ENCODE measurements at regions not wholly inside any gene's neighbourhood (a gene's known extent, or its start where the extent isn't known, plus 50 kb on each side); places are given as distances from the start of the nearest gene placed in this dataset.

GRCh38 chr11:32028201-32028600, 62.7 kb upstream of the RCN1 start:
- H3K27me3 ChIP-seq (ENCODE audit: insufficient read depth, low read length): no peaks in the 10 kb centered on the region
- H3K79me2 ChIP-seq (ENCODE audit: insufficient read depth, low read length): no peaks in the 10 kb centered on the region
- no peaks in the 10 kb centered on the region for H3K9me3 ChIP-seq (ENCODE audit: low read length)
- no peaks in the 10 kb centered on the region for H3F3A ChIP-seq (ENCODE audit: insufficient read depth, low read length)
- no peak overlapping the region for H2AFZ ChIP-seq (ENCODE audit: low read length)
- H3K4me3 ChIP-seq (ENCODE audit: low read depth, low read length, poor library complexity, severe bottlenecking): no peak overlapping the region
- H4K20me1 ChIP-seq (ENCODE audit: insufficient read depth, low read length): no peaks in the 10 kb centered on the region
- H3K4me1 ChIP-seq (ENCODE audit: insufficient read depth, low read length, severe bottlenecking): no peaks in the 10 kb centered on the region
- no peaks in the 10 kb centered on the region for H3K36me3 ChIP-seq (ENCODE audit: insufficient read depth, low read length)
- TF ChIP-seq EZH2 (IDR thresholded peaks at IDR 0.05; ENCODE audit: borderline replicate concordance, low read length) (no peak), CTCF (IDR thresholded peaks at IDR 0.05; ENCODE audit: low read length) (no peak)
- no peak overlapping the region for H3K4me2 ChIP-seq (ENCODE audit: low read length)
- no peaks in the 10 kb centered on the region for H3K9me2 ChIP-seq (ENCODE audit: low read depth, low read length)
- no peak overlapping the region for H3K27ac ChIP-seq (ENCODE audit: low read depth, low read length, poor library complexity, severe bottlenecking)
- H3K9ac ChIP-seq (ENCODE audit: low read length): no peak overlapping the region

DNA sequence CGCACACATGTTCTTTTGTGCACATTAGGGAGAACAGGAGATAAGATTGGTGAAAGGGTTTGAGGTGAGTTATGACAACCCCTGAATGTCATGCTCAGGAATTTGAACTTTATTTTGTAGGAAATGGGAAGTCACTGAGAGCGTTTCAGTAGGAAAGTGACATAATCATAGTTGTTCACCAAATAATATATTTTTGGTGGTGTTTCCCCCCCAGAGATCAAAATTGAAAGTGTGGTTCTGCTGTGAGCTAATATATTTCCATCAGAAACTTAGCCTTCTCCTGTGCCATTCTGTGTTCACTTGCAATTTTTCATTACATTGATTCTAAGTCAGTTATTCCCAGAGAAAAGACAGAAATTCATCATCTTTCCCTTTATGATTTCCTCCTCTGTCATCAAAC, 64.1 kb upstream of the RCN1 start:
- H3K36me3 ChIP-seq (ENCODE audit: insufficient read depth, low read length): no peaks in the 10 kb centered on the region

DNA sequence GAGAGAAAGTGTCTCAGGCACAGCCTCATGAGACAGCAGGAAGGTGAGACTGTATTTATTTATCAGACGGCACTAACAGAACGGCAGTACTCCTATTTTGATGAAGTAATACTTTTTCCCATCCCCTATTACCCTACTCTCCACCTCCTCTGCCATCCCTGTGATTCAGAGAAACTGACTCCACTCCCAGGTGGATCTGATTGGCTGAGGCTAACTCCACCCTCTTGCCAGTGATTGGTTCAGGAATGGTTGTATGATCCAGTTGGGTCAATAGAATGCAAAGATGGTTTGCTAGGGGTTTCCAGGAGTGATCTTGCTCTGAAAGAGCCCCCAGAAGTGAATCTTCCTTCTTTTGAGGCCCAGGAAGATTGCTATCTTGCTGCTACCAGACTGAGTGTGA, 65.9 kb upstream of the RCN1 start:
- TF ChIP-seq EZH2 (IDR thresholded peaks at IDR 0.05; ENCODE audit: borderline replicate concordance, low read length) (no peak), CTCF (IDR thresholded peaks at IDR 0.05; ENCODE audit: low read length) (no peak)
- no peaks in the 10 kb centered on the region for H3K9me3 ChIP-seq (ENCODE audit: low read length)

More for the DNA sequence above, 64.1 kb upstream of the RCN1 start:
- no peak overlapping the region for H3K9ac ChIP-seq (ENCODE audit: low read length)
- no peaks in the 10 kb centered on the region for H3K27me3 ChIP-seq (ENCODE audit: insufficient read depth, low read length)
- H3K27ac ChIP-seq (ENCODE audit: low read depth, low read length, poor library complexity, severe bottlenecking): no peak overlapping the region
- H3K4me2 ChIP-seq (ENCODE audit: low read length): no peak overlapping the region
- TF ChIP-seq EZH2 (IDR thresholded peaks at IDR 0.05; ENCODE audit: borderline replicate concordance, low read length) (no peak), CTCF (IDR thresholded peaks at IDR 0.05; ENCODE audit: low read length) (no peak)
- H3K4me3 ChIP-seq (ENCODE audit: low read depth, low read length, poor library complexity, severe bottlenecking): no peak overlapping the region
- no peak overlapping the region for H2AFZ ChIP-seq (ENCODE audit: low read length)
- no peaks in the 10 kb centered on the region for H4K20me1 ChIP-seq (ENCODE audit: insufficient read depth, low read length)
- H3F3A ChIP-seq (ENCODE audit: insufficient read depth, low read length): no peaks in the 10 kb centered on the region
- H3K79me2 ChIP-seq (ENCODE audit: insufficient read depth, low read length): no peaks in the 10 kb centered on the region
- H3K9me3 ChIP-seq (ENCODE audit: low read length): no peaks in the 10 kb centered on the region
- no peaks in the 10 kb centered on the region for H3K9me2 ChIP-seq (ENCODE audit: low read depth, low read length)
- H3K4me1 ChIP-seq (ENCODE audit: insufficient read depth, low read length, severe bottlenecking): no peaks in the 10 kb centered on the region

More for the DNA sequence above, 65.9 kb upstream of the RCN1 start:
- H3K4me1 ChIP-seq (ENCODE audit: insufficient read depth, low read length, severe bottlenecking): no peaks in the 10 kb centered on the region
- H3K9ac ChIP-seq (ENCODE audit: low read length): no peak overlapping the region
- no peak overlapping the region for H3K4me2 ChIP-seq (ENCODE audit: low read length)
- H3K9me2 ChIP-seq (ENCODE audit: low read depth, low read length): no peaks in the 10 kb centered on the region
- H3K27ac ChIP-seq (ENCODE audit: low read depth, low read length, poor library complexity, severe bottlenecking): no peak overlapping the region
- H3K4me3 ChIP-seq (ENCODE audit: low read depth, low read length, poor library complexity, severe bottlenecking): no peak overlapping the region
- H3K36me3 ChIP-seq (ENCODE audit: insufficient read depth, low read length): no peaks in the 10 kb centered on the region
- no peaks in the 10 kb centered on the region for H3F3A ChIP-seq (ENCODE audit: insufficient read depth, low read length)
- H3K27me3 ChIP-seq (ENCODE audit: insufficient read depth, low read length): no peaks in the 10 kb centered on the region
- no peaks in the 10 kb centered on the region for H4K20me1 ChIP-seq (ENCODE audit: insufficient read depth, low read length)
- H3K79me2 ChIP-seq (ENCODE audit: insufficient read depth, low read length): no peaks in the 10 kb centered on the region
- no peak overlapping the region for H2AFZ ChIP-seq (ENCODE audit: low read length)

Measured in OCI-LY1 (cell line).